HepG2 (cell line): ENCODE measurements at regions not wholly inside any gene's neighbourhood (a gene's known extent, or its start where the extent isn't known, plus 50 kb on each side); places are given as distances from the start of the nearest gene placed in this dataset.

Source experiments
- ATAC-seq: fragments of 200-7000 bp; cut with Tn5 transposase; 3 replicates; pipeline ENCODE4 v1.9.1; 2020; ENCODE audit warnings: mild to moderate bottlenecking, moderate library complexity
- BruUV-seq: library from RNA; stranded (reverse); fragments of 400-500 nt; replicated peaks from 2 replicates; lab custom pipeline; 2021; lab: Mats Ljungman, UMichigan
- CTCF ChIA-PET: fragments of 300-600 bp; formaldehyde crosslinking; extraction: SDS; loops from one replicate; lab custom pipeline; 2021; ENCODE audit warnings: low total read pairs, inconsistent platforms, low intra/inter-chr PET ratio; lab: Yijun Ruan, JAX
- POLR2A ChIA-PET: fragments of 350-600 bp; sonication (Branson Sonifier 250); formaldehyde crosslinking; loops from one replicate; lab custom pipeline; 2020; ENCODE audit warnings: antibody characterized with exemption, inconsistent platforms; lab: Yijun Ruan, JAX
- DNase-seq: peaks from one replicate; pipeline ENCODE4 v3.0.0-alpha.2; 2015; ENCODE audit warnings: low spot score
- FAIRE-seq: peaks from 3 replicates; lab custom pipeline; 2011; peaks lifted over from hg19 to GRCh38; lab: Jason Lieb, UNC
- H2AFZ ChIP-seq: one replicate; pipeline ENCODE4 v1.6.1; 2011; ENCODE audit warnings: low read length, inconsistent platforms
- H3K27ac ChIP-seq: fragments of 300-600 bp; 3 replicates; pipeline ENCODE4 v1.8.0; 2011; ENCODE audit warnings: mixed run types, mild to moderate bottlenecking, mixed read lengths, low read length, inconsistent platforms; ENCODE audit not compliant: insufficient read depth; ENCODE audit errors: extremely low read length
- H3K27me3 ChIP-seq, 2 experiments: fragments of 200-600 bp in 1 of 2; 2 replicates in 1 of 2; 3 replicates in 1 of 2; pipeline versions ENCODE4 v1.6.0 to v1.8.0; 2011; ENCODE audit warnings: low read length in 2 of 2, mild to moderate bottlenecking in 2 of 2, moderate library complexity in 2 of 2, inconsistent platforms in 1 of 2; ENCODE audit not compliant: insufficient read depth in 2 of 2, control insufficient read depth in 1 of 2
- H3K36me3 ChIP-seq, 2 experiments: fragments of 200-600 bp in 1 of 2; replicated peaks in 1 of 2; 2 replicates in 1 of 2; 3 replicates in 1 of 2; pipeline versions ENCODE4 v1.5.1 to v1.8.0; 2011; ENCODE audit warnings: low read length in 2 of 2, inconsistent platforms in 1 of 2; ENCODE audit not compliant: insufficient read depth in 2 of 2, control insufficient read depth in 1 of 2
- H3K4me1 ChIP-seq: 2 replicates; pipeline ENCODE4 v1.5.1; 2012; ENCODE audit warnings: low read length, inconsistent platforms; ENCODE audit not compliant: insufficient read depth
- H3K4me2 ChIP-seq: 2 replicates; pipeline ENCODE4 v1.6.0; 2011; ENCODE audit warnings: low read depth, low read length, inconsistent platforms
- H3K4me3 ChIP-seq, 3 experiments: fragments of 200-600 bp in 1 of 3; sonication (generic), shearing (Covaris generic) in 1 of 3; replicated peaks in 1 of 3; 2 replicates each; pipeline ENCODE4 v1.5.1; 2011 to 2016; ENCODE audit warnings: low read length in 3 of 3, inconsistent platforms in 2 of 3, low read depth in 2 of 3, mild to moderate bottlenecking in 2 of 3, control low read depth in 1 of 3, mixed read lengths in 1 of 3; ENCODE audit not compliant: insufficient read depth in 1 of 3
- H3K79me2 ChIP-seq: one replicate; pipeline ENCODE4 v1.6.1; 2011; ENCODE audit warnings: low read length, inconsistent platforms; ENCODE audit not compliant: insufficient read depth
- H3K9ac ChIP-seq: 2 replicates; pipeline ENCODE4 v1.6.0; 2011; ENCODE audit warnings: mild to moderate bottlenecking, low read depth, low read length, inconsistent platforms; ENCODE audit not compliant: insufficient read depth
- H3K9me3 ChIP-seq: 2 replicates; pipeline ENCODE4 v1.5.1; 2012; ENCODE audit warnings: mild to moderate bottlenecking, low read length
- H4K20me1 ChIP-seq: 2 replicates; pipeline ENCODE4 v1.6.0; 2011; ENCODE audit warnings: inconsistent platforms, mild to moderate bottlenecking, low read length, moderate library complexity; ENCODE audit not compliant: insufficient read depth
- ARHGAP35 ChIP-seq: sonication (generic); formaldehyde crosslinking; IDR thresholded peaks from 2 replicates; pipeline ENCODE4 v1.9.0; 2022; ENCODE audit warnings: mild to moderate bottlenecking, inconsistent platforms, moderate library complexity, missing genetic modification reagents, borderline replicate concordance
- ARNT ChIP-seq: fragments of 450-650 bp; IDR thresholded peaks from 2 replicates; pipeline ENCODE4 v1.6.1; 2017
- HOXA7 ChIP-seq: sonication (generic); formaldehyde crosslinking; IDR thresholded peaks from 2 replicates; pipeline ENCODE4 v1.8.1; 2022; ENCODE audit warnings: mild to moderate bottlenecking, missing genetic modification reagents, moderate library complexity
- MNT ChIP-seq: fragments of 450-650 bp; IDR thresholded peaks from 2 replicates; pipeline ENCODE4 v1.6.1; 2016
- PLRG1 ChIP-seq: fragments of 450-650 bp; conservative IDR thresholded peaks from 2 replicates; pipeline ENCODE4 v1.6.1; 2016
- RERE ChIP-seq: IDR thresholded peaks from 2 replicates; pipeline ENCODE4 v1.6.1; 2016; ENCODE audit warnings: low read depth, missing genetic modification reagents, missing compliant biosample characterization
- XRCC5 ChIP-seq: fragments of 200-400 bp; formaldehyde crosslinking; optimal IDR thresholded peaks from 2 replicates; pipeline ENCODE3; 2017; ENCODE audit warnings: mild to moderate bottlenecking, low read length
- ZNF20 ChIP-seq: sonication (generic); formaldehyde crosslinking; IDR thresholded peaks from 2 replicates; pipeline ENCODE4 v1.4.0; 2020; ENCODE audit warnings: mild to moderate bottlenecking, moderate library complexity, missing genetic modification reagents
- ZNF570 ChIP-seq: sonication (generic); formaldehyde crosslinking; IDR thresholded peaks from 2 replicates; pipeline ENCODE4 v1.4.0; 2020; ENCODE audit warnings: mild to moderate bottlenecking, missing genetic modification reagents, borderline replicate concordance
- ZNF646 ChIP-seq: sonication (generic); formaldehyde crosslinking; IDR thresholded peaks from 2 replicates; pipeline ENCODE4 v1.9.0; 2021; ENCODE audit warnings: mild to moderate bottlenecking, missing genetic modification reagents
- WGBS: methylation state at CpG from one replicate; pipeline ENCODE4 v1.1.6; 2017; ENCODE audit warnings: low lambda C conversion rate; 5-methylcytosine and 5-hydroxymethylcytosine counted together
- in situ Hi-C: cut with HindIII; loops from 2 replicates; pipeline ENCODE4 v1.10.0; 2017; ENCODE audit warnings: low pct_unique_long_range_greater_than_20kb; ENCODE audit not compliant: extremely low pct_ligation_motif_present
- intact Hi-C: fragments of 100-400 bp; cut with micrococcal nuclease; formaldehyde crosslinking; loops from one replicate; pipeline ENCODE4 v1.10.0; 2022; ENCODE audit not compliant: unreplicated experiment

- no TSS peak for BruUV-seq
- Histone ChIP-seq H3K27ac (no peak overlapping the region), H3K4me3 (no peak overlapping the region), H3K9me3 (no peaks in the 10 kb centered on the region), H3K36me3 (no peaks in the 10 kb centered on the region), H3K27me3 (no peaks in the 10 kb centered on the region; a peak in 1 of 5 replicates)
- WGBS, result 53% methylated on average over 1 of the region's 1 CpG
- ATAC-seq (no peak), FAIRE-seq (no peak)
- CTCF ChIA-PET, result no interaction called here
- in situ Hi-C loops, result no loop called here
- TF ChIP-seq ARNT (no peak), MNT (no peak), RERE (no peak), ZNF570 (CRISPR knock-in tag) (no peak), HOXA7 (CRISPR knock-in tag) (no peak), ZNF646 (CRISPR knock-in tag) (no peak), XRCC5 (no peak), ZNF20 (CRISPR knock-in tag) (no peak), ARHGAP35 (no peak), PLRG1 (no peak)
- TF ChIP-seq, all 625 proteins: peak for 0
- no peaks in the 10 kb centered on the region for H3K4me1 ChIP-seq
- intact Hi-C loops, result no loop called here
- no peak overlapping the region for H3K9ac ChIP-seq
- no peaks in the 10 kb centered on the region for H4K20me1 ChIP-seq
- DNase-seq, result no peak
- no peak overlapping the region for H2AFZ ChIP-seq
- H3K79me2 ChIP-seq, result no peaks in the 10 kb centered on the region
- POLR2A ChIA-PET, result no interaction called here
- H3K4me2 ChIP-seq, result no peak overlapping the region
Measured at GRCh38 chr1:196030455-196030854, 577.8 kb downstream of the KCNT2 start.
